ENCODE measurements at regions not wholly inside any gene's neighbourhood (a gene's known extent, or its start where the extent isn't known, plus 50 kb on each side); places are given as distances from the start of the nearest gene placed in this dataset.

DNA sequence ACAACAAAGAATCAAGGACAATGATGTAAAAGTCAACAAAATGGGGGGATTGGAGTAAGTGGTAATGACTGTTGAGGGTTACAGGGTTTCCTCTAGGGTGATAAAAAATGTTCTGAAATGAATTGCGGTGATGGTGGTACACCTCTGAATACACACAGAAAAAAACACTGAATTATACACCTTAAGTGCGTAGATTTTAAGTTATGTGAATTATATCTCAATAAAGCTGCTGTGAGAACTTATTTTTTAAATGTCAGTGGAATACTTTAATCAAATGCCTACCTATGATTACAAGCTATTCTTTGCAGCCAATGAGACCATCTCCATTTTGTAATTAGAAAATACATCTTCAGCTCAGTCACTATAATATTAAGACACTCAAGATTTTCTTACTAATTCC is 53.5 kb downstream of the ZNF608 start:
- no peaks in the 10 kb centered on the region for H3K36me3 ChIP-seq (ENCODE audit: control insufficient read depth in 1 of 2, insufficient read depth in 2 of 2, low read length in 2 of 2)
- H3K9me3 ChIP-seq (ENCODE audit: control insufficient read depth in 1 of 2, low read length in 2 of 2), result no peaks in the 10 kb centered on the region
- no peaks in the 10 kb centered on the region for H3K27me3 ChIP-seq (ENCODE audit: low read depth, low read length)
- peaks cover 5 to 9% of the 10 kb centered on the region in 2 donors for H3K4me1 ChIP-seq (ENCODE audit: control insufficient read depth in 1 of 2, insufficient read depth in 2 of 2, low read length in 2 of 2)
- H3K4me3 ChIP-seq (ENCODE audit: low read depth in 1 of 2, low read length in 2 of 2), result no peak overlapping the region
- H3K27ac ChIP-seq (ENCODE audit: low read length), result no peak overlapping the region

DNA sequence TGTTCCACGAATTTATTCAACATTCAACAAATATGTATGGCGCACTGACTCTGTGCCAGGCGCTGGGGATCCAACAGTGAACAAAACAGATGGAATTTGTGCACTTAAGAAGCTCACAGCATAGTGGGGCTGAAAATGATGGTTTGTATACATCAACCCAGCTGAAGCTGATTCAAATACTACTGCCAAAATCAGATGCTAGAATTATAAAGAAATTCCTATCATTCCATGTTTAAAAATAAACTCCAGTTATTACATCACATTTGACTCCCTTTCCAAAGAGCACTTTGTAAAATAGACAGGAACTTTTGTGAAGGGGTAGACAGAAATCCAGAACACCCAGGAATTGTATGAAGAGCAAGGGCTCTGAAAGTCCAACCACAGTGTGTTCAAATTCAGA is 54.1 kb downstream of the ZNF608 start:
- Histone ChIP-seq H3K4me3 (ENCODE audit: low read depth in 1 of 2, low read length in 2 of 2) (no peak overlapping the region), H3K27me3 (ENCODE audit: low read depth, low read length) (no peaks in the 10 kb centered on the region), H3K4me1 (ENCODE audit: control insufficient read depth in 1 of 2, insufficient read depth in 2 of 2, low read length in 2 of 2) (peaks cover 3 to 9% of the 10 kb centered on the region in 2 donors), H3K36me3 (ENCODE audit: control insufficient read depth in 1 of 2, insufficient read depth in 2 of 2, low read length in 2 of 2) (no peaks in the 10 kb centered on the region), H3K9me3 (ENCODE audit: control insufficient read depth in 1 of 2, low read length in 2 of 2) (no peaks in the 10 kb centered on the region), H3K27ac (ENCODE audit: low read length) (no peak overlapping the region)

DNA sequence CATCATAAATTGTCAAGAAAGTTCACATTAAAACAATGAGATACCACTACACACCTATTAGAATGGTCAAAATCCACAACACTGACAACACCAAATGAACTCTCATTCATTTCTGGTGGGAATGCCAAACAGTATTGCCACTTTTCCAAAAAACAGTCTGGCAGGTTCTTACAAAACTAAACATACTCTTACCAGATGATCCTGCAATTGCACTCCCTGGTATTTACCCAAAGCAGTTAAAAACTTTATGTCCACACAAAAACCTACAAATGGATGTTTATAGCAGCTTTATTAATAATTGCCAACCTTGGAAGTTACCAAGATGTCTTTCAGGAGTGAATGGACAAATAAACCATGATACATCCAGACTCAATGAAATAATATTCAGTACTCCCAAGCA is 56.8 kb downstream of the ZNF608 start:
- Histone ChIP-seq H3K4me3 (ENCODE audit: low read depth in 1 of 2, low read length in 2 of 2) (no peak overlapping the region), H3K4me1 (ENCODE audit: control insufficient read depth in 1 of 2, insufficient read depth in 2 of 2, low read length in 2 of 2) (peaks cover 0 to 9% of the 10 kb centered on the region in 2 donors), H3K9me3 (ENCODE audit: control insufficient read depth in 1 of 2, low read length in 2 of 2) (no peaks in the 10 kb centered on the region), H3K27me3 (ENCODE audit: low read depth, low read length) (no peaks in the 10 kb centered on the region), H3K36me3 (ENCODE audit: control insufficient read depth in 1 of 2, insufficient read depth in 2 of 2, low read length in 2 of 2) (no peaks in the 10 kb centered on the region), H3K27ac (ENCODE audit: low read length) (no peak overlapping the region)

DNA sequence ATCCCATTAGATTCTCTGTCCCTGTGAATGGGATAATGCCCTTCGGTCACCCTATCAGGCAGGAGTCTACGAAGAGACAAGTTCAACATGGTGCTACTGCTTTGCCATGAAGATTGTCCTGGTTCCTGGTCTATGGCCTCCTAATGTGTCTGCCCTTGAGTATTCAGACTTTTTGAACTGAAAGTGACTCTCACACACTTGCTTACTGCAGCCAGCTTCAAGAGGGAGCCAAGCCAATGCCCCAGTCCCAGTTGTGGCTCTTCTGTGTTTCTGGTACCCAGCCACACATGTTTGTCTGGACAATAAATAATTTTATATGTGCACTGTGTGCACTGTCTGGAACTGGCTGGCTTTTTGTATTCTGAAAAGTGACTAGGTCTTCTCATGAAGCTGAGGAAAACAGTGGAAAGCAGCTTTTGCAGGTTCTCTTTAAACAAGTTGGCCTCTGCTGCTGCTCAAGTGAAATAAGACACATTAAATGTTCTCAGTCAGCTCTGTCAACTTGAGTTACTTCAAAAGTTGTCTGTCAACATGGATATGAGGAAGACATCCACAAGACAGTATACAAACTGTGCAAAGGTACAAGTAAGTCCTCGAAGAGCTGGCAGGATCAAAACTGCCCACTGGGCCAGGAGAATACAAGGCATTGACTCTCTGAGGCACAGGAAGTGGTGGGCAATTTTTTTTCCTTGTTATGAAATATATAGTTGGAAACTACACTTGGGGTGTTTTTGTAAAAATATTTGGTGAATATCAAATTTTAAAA is 60.0 kb downstream of the ZNF608 start:
- Histone ChIP-seq H3K9me3 (ENCODE audit: control insufficient read depth in 1 of 2, low read length in 2 of 2) (no peaks in the 10 kb centered on the region), H3K4me3 (ENCODE audit: low read depth in 1 of 2, low read length in 2 of 2) (no peak overlapping the region), H3K4me1 (ENCODE audit: control insufficient read depth in 1 of 2, insufficient read depth in 2 of 2, low read length in 2 of 2) (no peaks in the 10 kb centered on the region), H3K27me3 (ENCODE audit: low read depth, low read length) (no peaks in the 10 kb centered on the region), H3K36me3 (ENCODE audit: control insufficient read depth in 1 of 2, insufficient read depth in 2 of 2, low read length in 2 of 2) (no peaks in the 10 kb centered on the region), H3K27ac (ENCODE audit: low read length) (no peak overlapping the region)

DNA sequence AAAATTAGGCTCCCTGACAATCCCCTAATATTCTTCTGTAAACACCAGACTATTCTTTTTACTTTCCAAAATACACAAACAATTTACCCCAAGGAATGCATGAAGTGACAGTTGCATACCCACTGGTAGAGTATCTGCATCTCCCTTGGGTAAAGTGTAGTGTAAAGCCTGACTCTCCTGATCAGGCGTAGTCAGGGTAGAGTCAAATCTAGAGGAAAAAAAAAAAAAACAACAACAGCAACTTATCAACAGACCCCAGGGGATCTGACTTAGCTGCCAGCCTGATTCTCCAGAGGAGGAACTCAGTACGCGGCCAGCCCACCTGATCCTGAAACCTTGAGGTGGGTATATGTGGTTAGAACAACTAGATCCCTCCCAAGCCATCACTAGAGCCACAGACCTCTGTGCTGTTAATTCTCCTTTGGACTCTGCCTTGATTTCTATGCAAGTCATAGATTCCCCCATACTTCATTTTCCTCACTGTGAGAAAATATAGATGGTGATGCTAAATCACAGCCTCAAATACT is 61.0 kb downstream of the ZNF608 start:
- H3K4me1 ChIP-seq (ENCODE audit: control insufficient read depth in 1 of 2, insufficient read depth in 2 of 2, low read length in 2 of 2), result no peaks in the 10 kb centered on the region
- no peaks in the 10 kb centered on the region for H3K27me3 ChIP-seq (ENCODE audit: low read depth, low read length)
- H3K36me3 ChIP-seq (ENCODE audit: control insufficient read depth in 1 of 2, insufficient read depth in 2 of 2, low read length in 2 of 2), result no peaks in the 10 kb centered on the region
- H3K9me3 ChIP-seq (ENCODE audit: control insufficient read depth in 1 of 2, low read length in 2 of 2), result no peaks in the 10 kb centered on the region
- H3K27ac ChIP-seq (ENCODE audit: low read length), result no peak overlapping the region
- no peak overlapping the region for H3K4me3 ChIP-seq (ENCODE audit: low read depth in 1 of 2, low read length in 2 of 2)

DNA sequence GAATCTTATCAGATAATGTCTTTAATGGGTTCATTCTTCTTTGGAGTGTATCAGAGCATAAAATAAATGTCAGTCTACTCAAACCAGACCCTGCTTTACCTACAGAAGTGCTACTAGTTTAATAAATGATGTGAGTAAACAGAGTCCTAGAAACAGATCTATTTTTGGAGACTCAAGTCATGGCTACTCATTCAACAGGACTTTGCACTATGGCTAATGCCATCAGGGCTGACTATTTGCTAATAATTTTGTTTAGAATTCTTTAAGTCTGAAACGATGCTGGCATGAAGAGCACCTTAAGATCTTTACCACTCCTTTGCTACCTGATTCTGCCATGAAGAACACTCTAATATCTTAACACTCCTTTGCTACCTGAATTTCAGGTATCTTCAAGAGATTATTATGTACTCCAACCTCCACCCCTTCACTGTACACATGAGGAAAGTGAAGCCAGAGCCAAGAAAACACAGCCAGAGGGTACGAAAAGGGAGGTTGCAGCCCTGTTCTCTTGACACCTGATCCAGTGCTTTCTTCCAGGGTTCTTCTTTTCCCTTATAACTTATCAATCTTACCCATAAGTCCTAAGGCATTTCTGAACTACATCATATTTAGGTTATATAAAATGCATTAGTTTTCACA is 62.4 kb downstream of the ZNF608 start:
- Histone ChIP-seq H3K4me1 (ENCODE audit: control insufficient read depth in 1 of 2, insufficient read depth in 2 of 2, low read length in 2 of 2) (peaks cover 0 to 1% of the 10 kb centered on the region in 2 donors), H3K27ac (ENCODE audit: low read length) (no peak overlapping the region), H3K36me3 (ENCODE audit: control insufficient read depth in 1 of 2, insufficient read depth in 2 of 2, low read length in 2 of 2) (no peaks in the 10 kb centered on the region), H3K27me3 (ENCODE audit: low read depth, low read length) (no peaks in the 10 kb centered on the region), H3K4me3 (ENCODE audit: low read depth in 1 of 2, low read length in 2 of 2) (no peak overlapping the region), H3K9me3 (ENCODE audit: control insufficient read depth in 1 of 2, low read length in 2 of 2) (no peaks in the 10 kb centered on the region)

DNA sequence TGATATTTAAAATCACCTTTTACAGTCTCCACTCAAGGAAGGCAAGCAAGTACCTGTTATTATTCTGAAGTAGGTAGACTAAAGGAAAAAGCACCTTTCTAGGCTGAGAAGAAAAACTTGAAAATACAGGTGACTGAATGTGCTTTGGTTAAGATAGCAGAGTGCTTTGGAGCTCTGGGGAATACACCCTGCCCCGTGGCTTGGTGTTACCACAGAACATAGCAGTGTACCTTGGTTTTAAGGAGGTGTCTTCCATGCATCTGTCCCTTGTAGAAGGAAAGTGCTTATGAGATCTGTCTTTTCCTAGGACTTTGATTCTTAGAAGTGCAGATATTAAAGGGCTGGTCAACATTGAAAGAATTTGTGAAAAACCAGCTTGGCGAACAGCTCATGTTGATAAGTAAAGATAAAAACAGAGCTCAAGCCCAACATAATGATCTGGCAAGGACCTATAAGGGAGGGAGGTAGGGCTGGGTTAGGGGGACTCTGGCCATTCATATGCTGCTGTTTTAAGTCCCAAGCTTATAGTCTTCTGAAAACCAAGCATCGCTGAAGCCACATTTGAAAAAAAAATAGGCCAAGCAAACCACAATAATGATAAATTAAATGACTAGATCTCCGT is 66.8 kb downstream of the ZNF608 start:
- Histone ChIP-seq H3K9me3 (ENCODE audit: control insufficient read depth in 1 of 2, low read length in 2 of 2) (no peaks in the 10 kb centered on the region), H3K27me3 (ENCODE audit: low read depth, low read length) (no peaks in the 10 kb centered on the region), H3K36me3 (ENCODE audit: control insufficient read depth in 1 of 2, insufficient read depth in 2 of 2, low read length in 2 of 2) (no peaks in the 10 kb centered on the region), H3K4me1 (ENCODE audit: control insufficient read depth in 1 of 2, insufficient read depth in 2 of 2, low read length in 2 of 2) (peaks cover 18 to 38% of the 10 kb centered on the region in 2 donors), H3K27ac (ENCODE audit: low read length) (no peak overlapping the region), H3K4me3 (ENCODE audit: low read depth in 1 of 2, low read length in 2 of 2) (no peak overlapping the region)

DNA sequence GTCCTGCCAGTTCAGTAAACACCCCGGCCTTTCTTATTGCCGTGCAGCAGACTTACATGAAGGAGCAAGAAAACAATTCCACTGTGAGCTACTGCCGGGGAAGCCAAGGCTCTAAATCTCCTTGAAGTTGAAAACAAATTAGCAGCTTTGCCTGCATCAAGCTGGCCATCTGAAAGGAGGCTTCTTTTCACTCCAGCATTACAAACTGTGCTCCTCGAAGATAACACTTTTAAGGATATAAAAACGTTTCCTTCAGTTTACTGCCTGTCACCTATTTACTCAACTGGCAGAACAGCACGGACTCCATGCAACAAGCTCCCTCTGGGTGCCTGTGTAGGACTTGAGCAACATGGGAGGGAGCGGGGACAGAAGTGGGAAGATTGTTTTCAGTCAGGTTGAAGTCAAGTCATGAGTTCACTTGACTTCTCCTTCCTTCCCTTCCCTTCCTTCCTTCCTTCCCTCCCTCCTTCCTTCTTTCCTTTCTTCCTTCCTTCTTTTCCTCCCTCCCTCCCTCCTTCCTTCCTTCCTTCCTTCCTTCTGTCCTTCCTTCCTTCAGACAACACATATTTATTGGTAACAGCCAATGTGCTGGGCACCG is 67.4 kb downstream of the ZNF608 start:
- no peaks in the 10 kb centered on the region for H3K36me3 ChIP-seq (ENCODE audit: control insufficient read depth in 1 of 2, insufficient read depth in 2 of 2, low read length in 2 of 2)
- no peaks in the 10 kb centered on the region for H3K27me3 ChIP-seq (ENCODE audit: low read depth, low read length)
- peaks cover 18 to 38% of the 10 kb centered on the region in 2 donors for H3K4me1 ChIP-seq (ENCODE audit: control insufficient read depth in 1 of 2, insufficient read depth in 2 of 2, low read length in 2 of 2)
- H3K9me3 ChIP-seq (ENCODE audit: control insufficient read depth in 1 of 2, low read length in 2 of 2), result no peaks in the 10 kb centered on the region
- H3K4me3 ChIP-seq (ENCODE audit: low read depth in 1 of 2, low read length in 2 of 2), result no peak overlapping the region
- no peak overlapping the region for H3K27ac ChIP-seq (ENCODE audit: low read length)

DNA sequence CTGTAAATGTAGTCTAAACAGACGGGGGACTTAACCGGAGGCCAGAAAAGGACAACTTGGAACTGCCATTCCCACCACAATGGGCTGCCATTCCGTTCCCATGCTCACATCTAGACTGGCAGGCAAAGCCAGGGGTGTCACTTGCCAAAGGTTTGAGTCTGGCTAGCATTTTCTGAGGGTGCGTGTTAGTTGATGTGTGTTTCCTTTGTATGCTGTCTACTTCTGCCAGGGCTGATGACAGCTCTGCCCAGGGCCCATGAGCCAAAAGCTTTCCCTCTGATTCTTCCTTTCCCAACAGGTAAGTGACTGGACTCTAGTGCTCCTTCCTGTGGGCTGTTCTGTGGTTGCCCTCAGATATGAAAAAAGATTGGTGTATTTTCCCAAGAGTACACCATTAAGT is 68.0 kb downstream of the ZNF608 start:
- Histone ChIP-seq H3K27ac (ENCODE audit: low read length) (peak overlapping the region; percentile 44), H3K9me3 (ENCODE audit: control insufficient read depth in 1 of 2, low read length in 2 of 2) (no peaks in the 10 kb centered on the region), H3K36me3 (ENCODE audit: control insufficient read depth in 1 of 2, insufficient read depth in 2 of 2, low read length in 2 of 2) (no peaks in the 10 kb centered on the region), H3K27me3 (ENCODE audit: low read depth, low read length) (no peaks in the 10 kb centered on the region), H3K4me1 (ENCODE audit: control insufficient read depth in 1 of 2, insufficient read depth in 2 of 2, low read length in 2 of 2) (peaks cover 18 to 38% of the 10 kb centered on the region in 2 donors), H3K4me3 (ENCODE audit: low read depth in 1 of 2, low read length in 2 of 2) (no peak overlapping the region)

DNA sequence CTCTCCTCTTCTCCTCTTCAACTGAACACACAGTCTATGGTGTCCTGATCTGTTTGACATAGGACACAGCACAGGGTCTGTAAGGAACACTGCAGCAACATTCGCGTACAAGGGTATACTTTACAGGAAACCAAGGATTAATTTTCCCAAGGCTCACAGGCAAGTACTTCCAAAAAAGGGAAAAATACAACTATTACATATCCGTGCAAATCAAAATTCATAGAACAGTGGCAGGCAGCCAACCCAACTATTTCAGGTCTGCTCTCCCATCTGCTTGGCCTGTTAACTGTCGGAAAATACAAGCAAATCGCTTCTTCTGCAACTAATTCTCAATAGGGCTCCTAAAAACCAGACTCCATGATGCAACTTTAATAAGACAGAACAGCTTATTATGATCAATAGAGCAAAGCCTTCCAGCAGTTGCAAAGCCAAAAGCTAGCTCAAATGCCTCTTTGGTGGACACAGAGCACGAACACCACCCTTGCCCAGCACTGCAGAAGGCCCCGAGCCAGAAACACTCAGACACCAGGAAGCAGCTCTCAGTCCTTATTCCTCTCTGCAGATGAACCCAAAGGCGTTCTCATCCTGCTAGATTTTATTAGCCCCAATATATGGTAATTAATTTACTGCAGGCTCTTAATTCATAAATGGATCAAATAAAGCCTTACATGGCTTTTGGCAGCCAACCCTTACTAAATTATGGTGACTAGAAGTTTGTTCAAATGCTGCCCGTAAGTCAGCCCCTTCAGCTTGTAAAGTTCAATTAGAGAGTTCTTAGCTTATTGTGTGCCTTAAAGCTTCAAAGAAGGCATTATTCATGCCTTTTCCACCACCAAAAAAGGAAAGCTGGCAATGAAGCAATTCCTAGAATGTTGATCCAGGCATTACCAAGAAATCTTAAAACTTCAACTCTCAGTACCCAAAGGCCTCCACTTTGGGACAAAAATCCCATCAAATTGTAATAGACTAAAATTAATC is 68.8 kb downstream of the ZNF608 start:
- Histone ChIP-seq H3K4me3 (ENCODE audit: low read depth in 1 of 2, low read length in 2 of 2) (no peak overlapping the region), H3K27ac (ENCODE audit: low read length) (peak overlapping the region; percentile 67), H3K4me1 (ENCODE audit: control insufficient read depth in 1 of 2, insufficient read depth in 2 of 2, low read length in 2 of 2) (peaks cover 18 to 38% of the 10 kb centered on the region in 2 donors)

More for the DNA sequence above, 68.8 kb downstream of the ZNF608 start:
- H3K36me3 ChIP-seq (ENCODE audit: control insufficient read depth in 1 of 2, insufficient read depth in 2 of 2, low read length in 2 of 2), result no peaks in the 10 kb centered on the region
- H3K9me3 ChIP-seq (ENCODE audit: control insufficient read depth in 1 of 2, low read length in 2 of 2), result no peaks in the 10 kb centered on the region
- H3K27me3 ChIP-seq (ENCODE audit: low read depth, low read length), result no peaks in the 10 kb centered on the region
